HG03139 (cell line): ENCODE measurements at regions not wholly inside any gene's neighbourhood (a gene's known extent, or its start where the extent isn't known, plus 50 kb on each side); places are given as distances from the start of the nearest gene placed in this dataset.

Experiments used
- ATAC-seq: cut with Tn5 transposase; IDR thresholded peaks from one replicate; pipeline ENCODE4 v1.9.1; 2021; ENCODE audit not compliant: unreplicated experiment

- ATAC-seq = no peak
Observed at GRCh38 chr3:35946121-35946853, 307.0 kb downstream of the ARPP21 start.

GRCh38 chr3:35946854-35947515 is 307.7 kb downstream of the ARPP21 start:
- no peak for ATAC-seq

- ATAC-seq = no peak
Observed at GRCh38 chr3:35950021-35950420, 310.7 kb downstream of the ARPP21 start.

GRCh38 chr3:35954413-35954812 is 315.1 kb downstream of the ARPP21 start:
- ATAC-seq = no peak

- ATAC-seq = no peak
Observed at GRCh38 chr3:35965908-35966307, 326.6 kb downstream of the ARPP21 start.

- ATAC-seq = no peak
Observed at GRCh38 chr3:35966629-35967464, 327.5 kb downstream of the ARPP21 start.

- no peak for ATAC-seq
Observed at GRCh38 chr3:35968043-35968622, 328.8 kb downstream of the ARPP21 start.

GRCh38 chr3:35969406-35969805 is 330.1 kb downstream of the ARPP21 start:
- no peak for ATAC-seq

GRCh38 chr3:35970793-35971192 is 331.5 kb downstream of the ARPP21 start:
- ATAC-seq = no peak

GRCh38 chr3:35971686-35972085 is 332.4 kb downstream of the ARPP21 start:
- no peak for ATAC-seq

- no peak for ATAC-seq
Observed at GRCh38 chr3:35974872-35975271, 335.5 kb downstream of the ARPP21 start.

- no peak for ATAC-seq
Observed at GRCh38 chr3:35986161-35986560, 346.8 kb downstream of the ARPP21 start.

- no peak for ATAC-seq
Observed at GRCh38 chr3:35987386-35987785, 348.1 kb downstream of the ARPP21 start.

GRCh38 chr3:35992041-35992440 is 352.7 kb downstream of the ARPP21 start:
- no peak for ATAC-seq

GRCh38 chr3:36011791-36012190 is 368.5 kb upstream of the STAC start:
- no peak for ATAC-seq

- no peak for ATAC-seq
Observed at GRCh38 chr3:36013425-36013824, 366.9 kb upstream of the STAC start.

- ATAC-seq = no peak
Observed at GRCh38 chr3:36025232-36025631, 355.1 kb upstream of the STAC start.

- no peak for ATAC-seq
Observed at GRCh38 chr3:36032180-36033047, 347.9 kb upstream of the STAC start.

- no peak for ATAC-seq
Observed at GRCh38 chr3:36058404-36059030, 321.8 kb upstream of the STAC start.

GRCh38 chr3:36060950-36061349 is 319.4 kb upstream of the STAC start:
- ATAC-seq = no peak
